SK-N-SH (cell line): ENCODE measurements at regions not wholly inside any gene's neighbourhood (a gene's known extent, or its start where the extent isn't known, plus 50 kb on each side); places are given as distances from the start of the nearest gene placed in this dataset.
A peak's percentile ranks its signal among the peaks of the same experiment; 100 is the strongest.

ENCODE experiments used
- CTCF ChIA-PET: fragments of 300-600, 350-600 bp; formaldehyde crosslinking; extraction: SDS; loops from one replicate; lab custom pipeline; 2021; lab: Yijun Ruan, JAX
- POLR2A ChIA-PET: fragments of 350-600 bp; sonication (Branson Sonifier 250); formaldehyde crosslinking; extraction: SDS; loops from one replicate; lab custom pipeline; 2020; ENCODE audit warnings: antibody characterized with exemption, inconsistent platforms; lab: Yijun Ruan, JAX
- DNase-seq: peaks from one replicate; pipeline ENCODE4 v3.0.0; 2012
- H2AFZ ChIP-seq: fragments of 200-600 bp; sonication (generic); 2 replicates; pipeline ENCODE4 v1.8.1; 2016; ENCODE audit warnings: antibody characterized with exemption, mild to moderate bottlenecking, low read depth
- H3F3A ChIP-seq: fragments of 200-600 bp; sonication (generic); replicated peaks from 2 replicates; pipeline ENCODE3; 2016; ENCODE audit warnings: antibody characterized with exemption, mild to moderate bottlenecking; ENCODE audit not compliant: insufficient read depth
- H3K27ac ChIP-seq, 2 experiments: fragments of 200-500 bp in 1 of 2; fragments of 200-600 bp in 1 of 2; sonication (Bioruptor generic) in 1 of 2; sonication (generic), shearing (Covaris generic) in 1 of 2; 2 replicates each; pipeline versions ENCODE4 v1.5.1 to v1.6.1; 2014 to 2016; ENCODE audit warnings: low read depth in 2 of 2, inconsistent platforms in 1 of 2, low read length in 1 of 2, mild to moderate bottlenecking in 1 of 2, mixed read lengths in 1 of 2
- H3K27me3 ChIP-seq: fragments of 200-600 bp; sonication (generic), shearing (Covaris generic); 2 replicates; pipeline ENCODE4 v1.6.1; 2016; ENCODE audit warnings: mixed run types; ENCODE audit not compliant: insufficient read depth
- H3K36me3 ChIP-seq, 2 experiments: fragments of 200-500 bp in 1 of 2; fragments of 200-600 bp in 1 of 2; sonication (Bioruptor generic) in 1 of 2; sonication (generic) in 1 of 2; replicated peaks in 1 of 2; 2 replicates each; pipeline versions ENCODE3 to v1.5.1; 2014 to 2016; ENCODE audit warnings: low read length in 1 of 2, mild to moderate bottlenecking in 1 of 2; ENCODE audit not compliant: insufficient read depth in 2 of 2, control insufficient read depth in 1 of 2
- H3K4me1 ChIP-seq, 2 experiments: fragments of 200-500 bp in 1 of 2; fragments of 200-600 bp in 1 of 2; sonication (Bioruptor generic) in 1 of 2; sonication (generic), shearing (Covaris generic) in 1 of 2; 2 replicates each; pipeline versions ENCODE4 v1.5.1 to v1.6.1; 2014 to 2016; ENCODE audit warnings: low read depth in 1 of 2, low read length in 1 of 2, mixed run types in 1 of 2; ENCODE audit not compliant: insufficient read depth in 2 of 2, control insufficient read depth in 1 of 2
- H3K4me2 ChIP-seq: fragments of 200-600 bp; sonication (generic), shearing (Covaris generic); 2 replicates; pipeline ENCODE4 v1.6.1; 2017; ENCODE audit warnings: mixed run types
- H3K4me3 ChIP-seq, 2 experiments: fragments of 200-500 bp in 1 of 2; fragments of 200-600 bp in 1 of 2; sonication (Bioruptor generic) in 1 of 2; sonication (generic), shearing (Covaris generic) in 1 of 2; 2 replicates each; pipeline versions ENCODE4 v1.5.1 to v1.8.1; 2014 to 2016; ENCODE audit warnings: low read depth in 2 of 2, inconsistent platforms in 1 of 2, low read length in 1 of 2, mild to moderate bottlenecking in 1 of 2, mixed read lengths in 1 of 2, moderate library complexity in 1 of 2
- H3K79me2 ChIP-seq: fragments of 200-600 bp; sonication (generic); 2 replicates; pipeline ENCODE4 v1.8.1; 2017; ENCODE audit warnings: mild to moderate bottlenecking; ENCODE audit not compliant: insufficient read depth
- H3K9ac ChIP-seq: fragments of 200-600 bp; sonication (generic); 2 replicates; pipeline ENCODE4 v1.6.1; 2017; ENCODE audit warnings: mixed run types
- H3K9me2 ChIP-seq: fragments of 200-600 bp; sonication (generic); 2 replicates; pipeline ENCODE4 v1.6.1; 2017; ENCODE audit warnings: mixed run types
- H3K9me3 ChIP-seq: fragments of 200-600 bp; sonication (generic); 2 replicates; pipeline ENCODE4 v1.6.1; 2017; ENCODE audit warnings: mixed run types, mild to moderate bottlenecking, moderate library complexity
- H4K20me1 ChIP-seq: fragments of 200-600 bp; sonication (generic); 2 replicates; pipeline ENCODE4 v1.6.1; 2017; ENCODE audit warnings: mild to moderate bottlenecking, mixed run types; ENCODE audit not compliant: insufficient read depth
- ELF1 ChIP-seq: IDR thresholded peaks from 2 replicates; pipeline ENCODE4 v1.4.0; 2012
- EP300 ChIP-seq, 2 experiments: IDR thresholded peaks; 2 replicates each; pipeline versions ENCODE4 v1.4.0 to v1.6.1; 2012; ENCODE audit warnings: borderline replicate concordance in 1 of 2, low read depth in 1 of 2, low read length in 1 of 2
- EZH2phosphoT487 ChIP-seq: fragments of 200-600 bp; sonication (generic); IDR thresholded peaks from 2 replicates; pipeline ENCODE4 v1.6.1; 2017; ENCODE audit warnings: low read depth, mixed run types, mild to moderate bottlenecking, antibody characterized with exemption, moderate library complexity, borderline replicate concordance
- FOSL2 ChIP-seq: IDR thresholded peaks from 2 replicates; pipeline ENCODE4 v1.4.0; 2012; ENCODE audit warnings: low read depth, mild to moderate bottlenecking, moderate library complexity, borderline replicate concordance
- FOXJ3 ChIP-seq: sonication (generic); formaldehyde crosslinking; IDR thresholded peaks from 2 replicates; pipeline ENCODE4 v1.5.1; 2020; ENCODE audit warnings: mild to moderate bottlenecking, missing genetic modification reagents
- FOXM1 ChIP-seq: IDR thresholded peaks from 2 replicates; pipeline ENCODE4 v1.4.0; 2012; ENCODE audit warnings: low read depth, mild to moderate bottlenecking
- GATA2 ChIP-seq: sonication (generic); formaldehyde crosslinking; IDR thresholded peaks from 2 replicates; pipeline ENCODE4 v1.5.0; 2020; ENCODE audit warnings: mild to moderate bottlenecking, missing genetic modification reagents
- JUND ChIP-seq: IDR thresholded peaks from 2 replicates; pipeline ENCODE4 v1.4.0; 2012
- MEF2A ChIP-seq: IDR thresholded peaks from 2 replicates; pipeline ENCODE4 v1.4.0; 2012; ENCODE audit warnings: low read depth, borderline replicate concordance
- NFIC ChIP-seq: IDR thresholded peaks from 2 replicates; pipeline ENCODE4 v1.4.0; 2012; ENCODE audit warnings: borderline replicate concordance
- NRF1 ChIP-seq: IDR thresholded peaks from 2 replicates; pipeline ENCODE4 v1.6.1; 2012; ENCODE audit warnings: low read depth, mild to moderate bottlenecking, low read length
- POLR2AphosphoS5 ChIP-seq: IDR thresholded peaks from 2 replicates; pipeline ENCODE4 v1.6.1; 2012; ENCODE audit warnings: low read depth, low read length
- RAD21 ChIP-seq: IDR thresholded peaks from 2 replicates; pipeline ENCODE4 v1.6.1; 2012; ENCODE audit warnings: mild to moderate bottlenecking, low read length
- RCOR1 ChIP-seq: fragments of 150-350 bp; IDR thresholded peaks from 2 replicates; pipeline ENCODE4 v1.6.1; 2017; ENCODE audit warnings: antibody characterized with exemption, low read length
- RFX5 ChIP-seq: IDR thresholded peaks from 2 replicates; pipeline ENCODE4 v1.6.1; 2012; ENCODE audit warnings: mild to moderate bottlenecking, improper control_type of control experiment, low read length
- RXRA ChIP-seq: IDR thresholded peaks from 2 replicates; pipeline ENCODE4 v1.4.0; 2012; ENCODE audit warnings: low read depth, mild to moderate bottlenecking, borderline replicate concordance
- SIN3A ChIP-seq: IDR thresholded peaks from 2 replicates; pipeline ENCODE4 v1.6.1; 2012; ENCODE audit warnings: low read depth, mild to moderate bottlenecking, low read length, moderate library complexity, borderline replicate concordance
- TAF1 ChIP-seq: IDR thresholded peaks from 2 replicates; pipeline ENCODE4 v1.6.1; 2012; ENCODE audit warnings: low read depth, mild to moderate bottlenecking, low read length, moderate library complexity, borderline replicate concordance
- TCF12 ChIP-seq: IDR thresholded peaks from 2 replicates; pipeline ENCODE4 v1.4.0; 2012
- TEAD4 ChIP-seq: IDR thresholded peaks from 2 replicates; pipeline ENCODE4 v1.4.0; 2012; ENCODE audit warnings: mild to moderate bottlenecking, borderline replicate concordance; ENCODE audit not compliant: insufficient read depth
- YY1 ChIP-seq: IDR thresholded peaks from 2 replicates; pipeline ENCODE4 v1.4.0; 2012; ENCODE audit warnings: low read depth, mild to moderate bottlenecking
- WGBS: methylation state at CpG from one replicate; pipeline ENCODE4 v1.1.6; 2017; ENCODE audit warnings: low lambda C conversion rate; 5-methylcytosine and 5-hydroxymethylcytosine counted together
- TF ChIP-seq, protein P1 (sequence below): fragments of 200-600 bp; sonication (generic); IDR thresholded peaks from 2 replicates; pipeline ENCODE4 v1.6.1; 2017; ENCODE audit warnings: antibody characterized with exemption, mild to moderate bottlenecking, moderate library complexity
- TF ChIP-seq, protein P2 (sequence below): IDR thresholded peaks from 2 replicates; pipeline ENCODE4 v1.6.1; 2012; ENCODE audit warnings: mild to moderate bottlenecking, low read depth, low read length, moderate library complexity
- TF ChIP-seq, protein P3 (sequence below): IDR thresholded peaks from 2 replicates; pipeline ENCODE4; 2012
- TF ChIP-seq, protein P4 (sequence below): fragments of 150-350 bp; IDR thresholded peaks from 2 replicates; pipeline ENCODE4 v1.6.1; 2016; ENCODE audit warnings: mild to moderate bottlenecking, low read depth, low read length
- TF ChIP-seq, protein P5 (sequence below): IDR thresholded peaks from 2 replicates; pipeline ENCODE4 v1.4.0; 2012; ENCODE audit warnings: low read depth, borderline replicate concordance

DNA sequence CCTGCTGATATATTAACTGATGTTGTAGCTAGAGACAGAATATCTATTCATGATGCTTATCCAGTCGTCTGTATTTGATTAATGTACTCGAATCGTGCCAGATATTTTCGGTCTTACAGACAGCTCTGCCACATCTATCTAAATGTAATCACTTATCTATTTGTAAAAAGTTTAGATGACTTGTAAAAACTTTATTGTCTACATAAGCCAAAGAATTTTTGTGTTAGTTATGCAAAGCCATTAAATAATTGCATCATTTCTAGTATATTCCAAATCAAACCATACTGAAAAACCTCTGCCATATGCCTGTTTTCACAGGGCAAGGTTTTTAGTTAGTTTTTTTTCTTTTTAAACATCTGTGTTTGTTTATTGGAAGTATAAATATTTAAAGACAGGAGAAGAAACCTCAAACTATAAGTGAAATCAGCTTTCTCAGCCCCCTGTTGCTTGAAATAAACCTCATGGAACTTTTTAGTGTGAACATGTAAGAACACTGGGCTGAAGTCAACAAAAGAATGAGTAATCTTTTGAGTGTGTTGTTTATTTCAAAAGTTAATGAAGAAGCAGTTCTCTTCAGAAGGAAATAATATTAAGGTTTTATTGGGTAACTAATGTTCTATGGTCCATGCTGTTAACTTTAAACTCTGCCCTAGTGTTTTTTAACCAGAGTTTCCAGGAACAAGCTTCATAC, 657.6 kb upstream of the SYT4 start:
- Histone ChIP-seq H3K9me3 (no peaks in the 10 kb centered on the region), H3F3A (no peaks in the 10 kb centered on the region), H3K4me3 (no peak overlapping the region), H3K9ac (no peak overlapping the region; the same call in 1 of the 2 replicates), H3K9me2 (no peaks in the 10 kb centered on the region), H3K79me2 (no peaks in the 10 kb centered on the region), H3K36me3 (peaks cover 0 to 3% of the 10 kb centered on the region in 2 experiments), H2AFZ (no peak overlapping the region; the same call in 1 of the 2 replicates), H4K20me1 (no peaks in the 10 kb centered on the region)
- CTCF ChIA-PET = interaction anchor here (1.1 kb wide), 1 partner anchor 15 kb away, joined by 3 read pairs; no protein-coding TSS in a partner anchor
- 2% methylated on average over 4 of the region's 4 CpGs for WGBS
- DNase-seq = no peak
- TF ChIP-seq, protein P1, sequence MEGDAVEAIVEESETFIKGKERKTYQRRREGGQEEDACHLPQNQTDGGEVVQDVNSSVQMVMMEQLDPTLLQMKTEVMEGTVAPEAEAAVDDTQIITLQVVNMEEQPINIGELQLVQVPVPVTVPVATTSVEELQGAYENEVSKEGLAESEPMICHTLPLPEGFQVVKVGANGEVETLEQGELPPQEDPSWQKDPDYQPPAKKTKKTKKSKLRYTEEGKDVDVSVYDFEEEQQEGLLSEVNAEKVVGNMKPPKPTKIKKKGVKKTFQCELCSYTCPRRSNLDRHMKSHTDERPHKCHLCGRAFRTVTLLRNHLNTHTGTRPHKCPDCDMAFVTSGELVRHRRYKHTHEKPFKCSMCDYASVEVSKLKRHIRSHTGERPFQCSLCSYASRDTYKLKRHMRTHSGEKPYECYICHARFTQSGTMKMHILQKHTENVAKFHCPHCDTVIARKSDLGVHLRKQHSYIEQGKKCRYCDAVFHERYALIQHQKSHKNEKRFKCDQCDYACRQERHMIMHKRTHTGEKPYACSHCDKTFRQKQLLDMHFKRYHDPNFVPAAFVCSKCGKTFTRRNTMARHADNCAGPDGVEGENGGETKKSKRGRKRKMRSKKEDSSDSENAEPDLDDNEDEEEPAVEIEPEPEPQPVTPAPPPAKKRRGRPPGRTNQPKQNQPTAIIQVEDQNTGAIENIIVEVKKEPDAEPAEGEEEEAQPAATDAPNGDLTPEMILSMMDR = no peak
- TF ChIP-seq YY1 (no peak), EP300 (IDR thresholded peaks at IDR 0.05; ENCODE audit: borderline replicate concordance in 1 of 2, low read depth in 1 of 2, low read length in 1 of 2) (peak; percentile 65 to 69), RAD21 (no peak), GATA2 (CRISPR knock-in tag) (peak; percentile 46; the same call in 1 of the 2 replicates), FOXJ3 (CRISPR knock-in tag) (no peak), NFIC (peak; percentile 67), POLR2AphosphoS5 (0 out of 2 replicates have a peak, but pooled peaks have one; percentile 47), FOSL2 (no peak), NRF1 (no peak), TAF1 (no peak), RFX5 (no peak), ELF1 (no peak), FOXM1 (peak; percentile 44; the same call in 1 of the 2 replicates), MEF2A (no peak), RCOR1 (peak; percentile 57; the same call in 1 of the 2 replicates), EZH2phosphoT487 (no peak), TCF12 (peak; percentile 83), TEAD4 (peak; percentile 38; the same call in 1 of the 2 replicates), SIN3A (no peak), RXRA (no peak), JUND (0 out of 2 replicates have a peak, but pooled peaks have one; percentile 34)
- TF ChIP-seq, protein P2, sequence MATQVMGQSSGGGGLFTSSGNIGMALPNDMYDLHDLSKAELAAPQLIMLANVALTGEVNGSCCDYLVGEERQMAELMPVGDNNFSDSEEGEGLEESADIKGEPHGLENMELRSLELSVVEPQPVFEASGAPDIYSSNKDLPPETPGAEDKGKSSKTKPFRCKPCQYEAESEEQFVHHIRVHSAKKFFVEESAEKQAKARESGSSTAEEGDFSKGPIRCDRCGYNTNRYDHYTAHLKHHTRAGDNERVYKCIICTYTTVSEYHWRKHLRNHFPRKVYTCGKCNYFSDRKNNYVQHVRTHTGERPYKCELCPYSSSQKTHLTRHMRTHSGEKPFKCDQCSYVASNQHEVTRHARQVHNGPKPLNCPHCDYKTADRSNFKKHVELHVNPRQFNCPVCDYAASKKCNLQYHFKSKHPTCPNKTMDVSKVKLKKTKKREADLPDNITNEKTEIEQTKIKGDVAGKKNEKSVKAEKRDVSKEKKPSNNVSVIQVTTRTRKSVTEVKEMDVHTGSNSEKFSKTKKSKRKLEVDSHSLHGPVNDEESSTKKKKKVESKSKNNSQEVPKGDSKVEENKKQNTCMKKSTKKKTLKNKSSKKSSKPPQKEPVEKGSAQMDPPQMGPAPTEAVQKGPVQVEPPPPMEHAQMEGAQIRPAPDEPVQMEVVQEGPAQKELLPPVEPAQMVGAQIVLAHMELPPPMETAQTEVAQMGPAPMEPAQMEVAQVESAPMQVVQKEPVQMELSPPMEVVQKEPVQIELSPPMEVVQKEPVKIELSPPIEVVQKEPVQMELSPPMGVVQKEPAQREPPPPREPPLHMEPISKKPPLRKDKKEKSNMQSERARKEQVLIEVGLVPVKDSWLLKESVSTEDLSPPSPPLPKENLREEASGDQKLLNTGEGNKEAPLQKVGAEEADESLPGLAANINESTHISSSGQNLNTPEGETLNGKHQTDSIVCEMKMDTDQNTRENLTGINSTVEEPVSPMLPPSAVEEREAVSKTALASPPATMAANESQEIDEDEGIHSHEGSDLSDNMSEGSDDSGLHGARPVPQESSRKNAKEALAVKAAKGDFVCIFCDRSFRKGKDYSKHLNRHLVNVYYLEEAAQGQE = no peak
- TF ChIP-seq, protein P3, sequence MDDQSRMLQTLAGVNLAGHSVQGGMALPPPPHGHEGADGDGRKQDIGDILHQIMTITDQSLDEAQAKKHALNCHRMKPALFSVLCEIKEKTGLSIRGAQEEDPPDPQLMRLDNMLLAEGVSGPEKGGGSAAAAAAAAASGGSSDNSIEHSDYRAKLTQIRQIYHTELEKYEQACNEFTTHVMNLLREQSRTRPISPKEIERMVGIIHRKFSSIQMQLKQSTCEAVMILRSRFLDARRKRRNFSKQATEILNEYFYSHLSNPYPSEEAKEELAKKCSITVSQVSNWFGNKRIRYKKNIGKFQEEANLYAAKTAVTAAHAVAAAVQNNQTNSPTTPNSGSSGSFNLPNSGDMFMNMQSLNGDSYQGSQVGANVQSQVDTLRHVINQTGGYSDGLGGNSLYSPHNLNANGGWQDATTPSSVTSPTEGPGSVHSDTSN = peak; percentile 74
- TF ChIP-seq, protein P4, sequence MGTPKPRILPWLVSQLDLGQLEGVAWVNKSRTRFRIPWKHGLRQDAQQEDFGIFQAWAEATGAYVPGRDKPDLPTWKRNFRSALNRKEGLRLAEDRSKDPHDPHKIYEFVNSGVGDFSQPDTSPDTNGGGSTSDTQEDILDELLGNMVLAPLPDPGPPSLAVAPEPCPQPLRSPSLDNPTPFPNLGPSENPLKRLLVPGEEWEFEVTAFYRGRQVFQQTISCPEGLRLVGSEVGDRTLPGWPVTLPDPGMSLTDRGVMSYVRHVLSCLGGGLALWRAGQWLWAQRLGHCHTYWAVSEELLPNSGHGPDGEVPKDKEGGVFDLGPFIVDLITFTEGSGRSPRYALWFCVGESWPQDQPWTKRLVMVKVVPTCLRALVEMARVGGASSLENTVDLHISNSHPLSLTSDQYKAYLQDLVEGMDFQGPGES = no peak
- TF ChIP-seq, protein P5, sequence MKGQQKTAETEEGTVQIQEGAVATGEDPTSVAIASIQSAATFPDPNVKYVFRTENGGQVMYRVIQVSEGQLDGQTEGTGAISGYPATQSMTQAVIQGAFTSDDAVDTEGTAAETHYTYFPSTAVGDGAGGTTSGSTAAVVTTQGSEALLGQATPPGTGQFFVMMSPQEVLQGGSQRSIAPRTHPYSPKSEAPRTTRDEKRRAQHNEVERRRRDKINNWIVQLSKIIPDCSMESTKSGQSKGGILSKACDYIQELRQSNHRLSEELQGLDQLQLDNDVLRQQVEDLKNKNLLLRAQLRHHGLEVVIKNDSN = no peak
- TF ChIP-seq, all 33 proteins: peak for 10
- Histone ChIP-seq H3K4me2 (peak overlapping the region; percentile 18; the same call in 1 of the 2 replicates), H3K27me3 (no peaks in the 10 kb centered on the region), H3K4me1 (peaks cover 14 to 15% of the 10 kb centered on the region in 2 experiments; a peak in 3 of 4 replicates), H3K27ac (peak overlapping the region; percentile 40 to 72; a peak in 2 of 4 replicates)
- POLR2A ChIA-PET = no interaction called here
